MM.1S (cell line): ENCODE measurements at regions not wholly inside any gene's neighbourhood (a gene's known extent, or its start where the extent isn't known, plus 50 kb on each side); places are given as distances from the start of the nearest gene placed in this dataset.

ENCODE experiments used
- DNase-seq: peaks from one replicate; pipeline ENCODE4 v3.0.0-alpha.2; 2015
- H2AFZ ChIP-seq: fragments of 300-600 bp; sonication (generic); 2 replicates; pipeline ENCODE4 v1.6.0; 2016; ENCODE audit warnings: antibody characterized with exemption, low read length
- H3F3A ChIP-seq: fragments of 300-600 bp; sonication (generic); 2 replicates; pipeline ENCODE4 v1.6.1; 2016; ENCODE audit warnings: mild to moderate bottlenecking, antibody characterized with exemption, low read length, moderate library complexity, mixed read lengths; ENCODE audit not compliant: insufficient read depth
- H3K27ac ChIP-seq: fragments of 300-600 bp; sonication (generic); 2 replicates; pipeline ENCODE4 v1.5.1; 2016; ENCODE audit warnings: mild to moderate bottlenecking, low read length
- H3K27me3 ChIP-seq: fragments of 300-600 bp; sonication (generic); replicated peaks from 2 replicates; pipeline ENCODE4 v1.6.0; 2016; ENCODE audit warnings: low read length; ENCODE audit not compliant: insufficient read depth
- H3K36me3 ChIP-seq: fragments of 300-600 bp; sonication (generic); replicated peaks from 2 replicates; pipeline ENCODE4 v1.6.1; 2016; ENCODE audit warnings: mild to moderate bottlenecking, low read length, mixed read lengths; ENCODE audit not compliant: insufficient read depth
- H3K4me1 ChIP-seq: fragments of 300-600 bp; sonication (generic); 2 replicates; pipeline ENCODE4 v1.6.1; 2016; ENCODE audit warnings: low read length, mixed read lengths
- H3K4me2 ChIP-seq: fragments of 300-600 bp; sonication (generic); 2 replicates; pipeline ENCODE4 v1.6.0; 2016; ENCODE audit warnings: low read depth, low read length
- H3K4me3 ChIP-seq: fragments of 300-600 bp; sonication (generic); 2 replicates; pipeline ENCODE4 v1.5.1; 2016; ENCODE audit warnings: low read length, mixed read lengths
- H3K79me2 ChIP-seq: fragments of 300-600 bp; sonication (generic); 2 replicates; pipeline ENCODE4 v1.6.1; 2016; ENCODE audit warnings: mixed run types, low read length, mixed read lengths
- H3K9ac ChIP-seq: fragments of 300-600 bp; sonication (generic); 2 replicates; pipeline ENCODE4 v1.6.1; 2016; ENCODE audit warnings: low read length, mixed read lengths
- H3K9me2 ChIP-seq: fragments of 300-600 bp; sonication (generic); replicated peaks from 2 replicates; pipeline ENCODE4 v1.6.1; 2016; ENCODE audit warnings: mild to moderate bottlenecking, low read length, mixed read lengths; ENCODE audit not compliant: insufficient read depth
- H3K9me3 ChIP-seq: fragments of 300-600 bp; sonication (generic); replicated peaks from 2 replicates; pipeline ENCODE4 v1.6.1; 2016; ENCODE audit warnings: mild to moderate bottlenecking, low read length, mixed read lengths; ENCODE audit not compliant: insufficient read depth
- H4K20me1 ChIP-seq: fragments of 300-600 bp; sonication (generic); 2 replicates; pipeline ENCODE4 v1.6.1; 2016; ENCODE audit warnings: mild to moderate bottlenecking, low read length, moderate library complexity, mixed read lengths; ENCODE audit not compliant: insufficient read depth
- CTCF ChIP-seq: fragments of 300-600 bp; sonication (generic); IDR thresholded peaks from 2 replicates; pipeline ENCODE4 v1.5.1; 2016; ENCODE audit warnings: antibody characterized with exemption, low read length, mixed read lengths
- EZH2 ChIP-seq: fragments of 300-600 bp; sonication (generic); optimal IDR thresholded peaks from 2 replicates; pipeline ENCODE3; 2017; ENCODE audit warnings: low read depth, mild to moderate bottlenecking, antibody characterized with exemption, low read length, mixed read lengths
- EZH2phosphoT487 ChIP-seq: fragments of 300-600 bp; sonication (generic); IDR thresholded peaks from 2 replicates; pipeline ENCODE4 v1.6.1; 2018; ENCODE audit warnings: antibody characterized with exemption, low read length

DNA sequence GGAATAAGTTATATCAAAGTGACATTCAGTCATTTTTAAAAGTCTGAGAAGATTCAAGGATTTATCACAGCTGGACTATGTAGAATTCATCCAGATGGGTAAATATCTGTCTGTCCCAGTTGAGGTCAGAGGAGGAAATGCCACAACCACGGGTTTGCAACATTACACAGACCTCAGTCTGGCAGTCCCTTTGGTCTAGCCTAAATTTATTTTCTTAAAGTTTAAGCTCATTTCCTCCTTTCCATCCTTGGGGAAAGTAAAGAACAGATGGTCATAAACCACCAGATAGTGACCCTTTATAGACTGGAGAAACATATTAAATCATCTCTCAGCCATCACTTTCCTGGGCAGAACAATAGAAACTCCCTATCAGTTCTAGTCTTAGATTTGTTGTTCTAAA lies 238.4 kb upstream of the DDI1 start:
- Histone ChIP-seq H3K9ac (no peak overlapping the region), H4K20me1 (no peaks in the 10 kb centered on the region), H3K9me3 (no peaks in the 10 kb centered on the region), H3K79me2 (no peaks in the 10 kb centered on the region), H3K4me1 (peaks cover 18% of the 10 kb centered on the region), H3K27me3 (no peaks in the 10 kb centered on the region), H3K36me3 (no peaks in the 10 kb centered on the region), H3K9me2 (no peaks in the 10 kb centered on the region), H3F3A (peaks cover 4% of the 10 kb centered on the region; the same call in 1 of the 2 replicates), H3K4me3 (no peak overlapping the region), H2AFZ (no peak overlapping the region), H3K27ac (peak overlapping the region; percentile 12; the same call in 1 of the 2 replicates), H3K4me2 (peak overlapping the region; percentile 16; the same call in 1 of the 2 replicates)
- TF ChIP-seq EZH2 (no peak), CTCF (no peak), EZH2phosphoT487 (no peak)
- peak; percentile 72 for DNase-seq

- no peak for DNase-seq
Observed at GRCh38 chr11:103798446-103798845, 238.0 kb upstream of the DDI1 start.

DNA sequence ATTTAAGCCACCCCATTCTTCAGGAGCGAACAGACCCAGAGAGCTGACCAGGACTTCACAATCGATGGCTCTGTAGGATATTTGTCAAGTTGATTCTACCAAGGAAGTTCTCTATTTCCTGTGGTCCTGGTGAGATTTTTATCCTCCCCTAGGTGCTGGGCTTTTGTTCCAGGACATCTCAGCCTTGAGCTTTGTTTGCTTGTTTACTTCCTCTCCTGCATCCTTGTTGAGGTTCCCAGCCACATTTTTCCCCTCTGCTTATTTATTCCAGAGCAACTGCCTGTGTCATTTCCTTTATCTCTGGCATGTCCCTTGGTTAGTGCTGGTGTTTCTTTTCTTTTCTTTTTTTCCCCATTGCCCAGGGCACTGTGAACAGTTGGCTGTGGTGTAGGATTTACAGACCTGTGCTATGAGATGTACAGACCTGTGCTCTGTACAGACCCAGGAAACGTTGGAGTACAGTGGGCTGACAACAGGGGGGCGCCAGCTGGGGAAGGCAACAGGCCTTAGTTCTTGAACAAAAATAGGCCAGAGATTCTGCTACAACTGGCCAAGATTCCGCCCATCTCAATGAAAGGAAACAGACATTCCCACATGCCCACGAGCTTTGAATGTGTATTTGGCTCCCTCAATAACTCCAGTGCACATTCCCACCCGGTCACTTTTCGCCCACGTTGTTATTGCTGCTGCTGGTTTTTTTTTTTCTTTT lies 235.9 kb upstream of the DDI1 start:
- H2AFZ ChIP-seq: no peak overlapping the region
- H3K4me2 ChIP-seq: no peak overlapping the region
- no peak overlapping the region for H3K4me3 ChIP-seq
- no peak for TF ChIP-seq EZH2
- TF ChIP-seq EZH2phosphoT487: no peak
- no peak for TF ChIP-seq CTCF
- no peak for DNase-seq
- no peak overlapping the region for H3K9ac ChIP-seq
- no peaks in the 10 kb centered on the region for H3K27me3 ChIP-seq
- no peak overlapping the region for H3K27ac ChIP-seq
- no peaks in the 10 kb centered on the region for H3K9me3 ChIP-seq
- H3K4me1 ChIP-seq: peaks cover 18% of the 10 kb centered on the region
- peaks cover 4% of the 10 kb centered on the region; the same call in 1 of the 2 replicates for H3F3A ChIP-seq
- H4K20me1 ChIP-seq: no peaks in the 10 kb centered on the region
- H3K36me3 ChIP-seq: no peaks in the 10 kb centered on the region
- no peaks in the 10 kb centered on the region for H3K79me2 ChIP-seq
- no peaks in the 10 kb centered on the region for H3K9me2 ChIP-seq

More at GRCh38 chr11:103798446-103798845, 238.0 kb upstream of the DDI1 start:
- peaks cover 18% of the 10 kb centered on the region for H3K4me1 ChIP-seq
- H3K9ac ChIP-seq: no peak overlapping the region
- H3K36me3 ChIP-seq: no peaks in the 10 kb centered on the region
- H4K20me1 ChIP-seq: no peaks in the 10 kb centered on the region
- no peaks in the 10 kb centered on the region for H3K79me2 ChIP-seq
- no peaks in the 10 kb centered on the region for H3K9me3 ChIP-seq
- TF ChIP-seq CTCF (no peak), EZH2 (no peak), EZH2phosphoT487 (no peak)
- peaks cover 4% of the 10 kb centered on the region; the same call in 1 of the 2 replicates for H3F3A ChIP-seq
- no peak overlapping the region for H3K4me3 ChIP-seq
- H2AFZ ChIP-seq: no peak overlapping the region
- peak overlapping the region; percentile 16; the same call in 1 of the 2 replicates for H3K4me2 ChIP-seq
- no peaks in the 10 kb centered on the region for H3K9me2 ChIP-seq
- H3K27ac ChIP-seq: no peak overlapping the region; the same call in 1 of the 2 replicates
- no peaks in the 10 kb centered on the region for H3K27me3 ChIP-seq
